Astrocyte of the spinal cord (primary cell): ENCODE measurements at regions not wholly inside any gene's neighbourhood (a gene's known extent, or its start where the extent isn't known, plus 50 kb on each side); places are given as distances from the start of the nearest gene placed in this dataset.
"Not testable (repeated sequence)": the region's sequence is repeated elsewhere in the genome, so short reads cannot be mapped to it uniquely, and the experiment has no call there.

Source experiments
- DNase-seq: peaks from one replicate; pipeline ENCODE4 v3.0.0; 2011; ENCODE audit warnings: low read depth, low spot score
- H3K4me3 ChIP-seq: 2 replicates; pipeline ENCODE4 v1.5.1; 2011; ENCODE audit warnings: low read depth, mild to moderate bottlenecking, low read length, moderate library complexity
- in situ Hi-C: cut with HindIII; loops from 2 replicates; pipeline ENCODE4 v1.10.0; 2017; ENCODE audit warnings: low sequenced_read_pairs
- TF ChIP-seq, protein P1 (sequence below): IDR thresholded peaks from 2 replicates; pipeline ENCODE4 v1.5.1; 2012; ENCODE audit warnings: low read depth, mild to moderate bottlenecking, low read length, inconsistent platforms

DNA sequence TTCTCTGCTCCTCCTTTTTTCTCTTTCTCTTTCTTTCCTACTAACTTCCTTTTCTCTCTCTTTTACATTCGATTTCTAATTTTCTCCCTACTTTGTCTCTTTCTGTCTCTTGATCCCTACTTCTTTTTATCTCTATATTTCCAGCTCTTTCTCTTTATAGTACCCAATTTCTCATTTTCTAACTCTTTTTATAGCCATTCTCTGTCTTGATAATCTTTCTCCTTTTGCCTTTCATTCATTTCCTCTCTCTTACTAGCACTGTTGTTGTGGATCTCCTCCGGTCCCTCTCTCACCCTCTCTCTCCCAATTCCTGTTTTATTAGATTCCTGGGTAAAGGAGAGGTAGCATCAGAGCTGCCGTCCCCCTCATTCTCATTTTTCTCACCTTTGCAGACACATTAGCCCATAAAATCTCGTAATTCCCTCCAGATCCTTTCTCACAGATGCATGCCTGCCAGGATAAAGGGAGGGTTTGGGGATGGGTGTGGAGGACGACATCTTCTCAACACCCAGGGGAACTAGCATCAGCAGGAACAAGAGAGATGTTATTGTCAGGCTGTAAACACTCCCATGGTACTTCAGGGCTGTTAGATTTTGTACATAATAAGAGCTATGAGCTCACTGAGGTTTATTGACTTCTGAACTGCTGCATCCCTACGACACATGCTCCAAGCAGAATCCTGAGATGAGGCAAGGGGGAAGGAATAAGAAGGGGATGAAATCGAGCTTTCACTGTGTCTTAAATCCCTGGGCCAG lies 159.0 kb upstream of the GALNT2 start:
- no peak overlapping the region for H3K4me3 ChIP-seq
- TF ChIP-seq, protein P1, sequence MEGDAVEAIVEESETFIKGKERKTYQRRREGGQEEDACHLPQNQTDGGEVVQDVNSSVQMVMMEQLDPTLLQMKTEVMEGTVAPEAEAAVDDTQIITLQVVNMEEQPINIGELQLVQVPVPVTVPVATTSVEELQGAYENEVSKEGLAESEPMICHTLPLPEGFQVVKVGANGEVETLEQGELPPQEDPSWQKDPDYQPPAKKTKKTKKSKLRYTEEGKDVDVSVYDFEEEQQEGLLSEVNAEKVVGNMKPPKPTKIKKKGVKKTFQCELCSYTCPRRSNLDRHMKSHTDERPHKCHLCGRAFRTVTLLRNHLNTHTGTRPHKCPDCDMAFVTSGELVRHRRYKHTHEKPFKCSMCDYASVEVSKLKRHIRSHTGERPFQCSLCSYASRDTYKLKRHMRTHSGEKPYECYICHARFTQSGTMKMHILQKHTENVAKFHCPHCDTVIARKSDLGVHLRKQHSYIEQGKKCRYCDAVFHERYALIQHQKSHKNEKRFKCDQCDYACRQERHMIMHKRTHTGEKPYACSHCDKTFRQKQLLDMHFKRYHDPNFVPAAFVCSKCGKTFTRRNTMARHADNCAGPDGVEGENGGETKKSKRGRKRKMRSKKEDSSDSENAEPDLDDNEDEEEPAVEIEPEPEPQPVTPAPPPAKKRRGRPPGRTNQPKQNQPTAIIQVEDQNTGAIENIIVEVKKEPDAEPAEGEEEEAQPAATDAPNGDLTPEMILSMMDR, result no peak
- in situ Hi-C loops, result no loop called here
- DNase-seq, result no peak

DNA sequence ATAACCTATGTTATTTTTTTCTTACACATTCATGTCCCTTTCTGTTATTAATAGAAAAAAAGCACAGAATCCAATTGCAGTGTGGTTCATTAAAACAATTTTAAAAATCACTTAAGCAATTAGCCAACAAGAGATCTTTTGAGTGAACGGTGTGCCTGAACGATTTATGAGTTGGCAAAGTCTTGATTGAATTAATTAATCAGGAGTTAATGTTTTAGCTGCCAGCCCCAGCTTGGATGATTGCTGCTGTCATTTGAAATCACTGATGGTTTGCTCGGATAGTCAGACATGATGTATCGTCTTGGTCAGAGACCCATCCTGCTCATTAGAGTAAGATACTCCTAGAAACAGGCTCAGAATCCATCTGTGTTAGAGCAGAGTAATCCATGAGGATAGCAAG lies 158.3 kb upstream of the GALNT2 start:
- in situ Hi-C loops, result no loop called here
- TF ChIP-seq, protein P1, result no peak
- no peak for DNase-seq
- no peak overlapping the region for H3K4me3 ChIP-seq

DNA sequence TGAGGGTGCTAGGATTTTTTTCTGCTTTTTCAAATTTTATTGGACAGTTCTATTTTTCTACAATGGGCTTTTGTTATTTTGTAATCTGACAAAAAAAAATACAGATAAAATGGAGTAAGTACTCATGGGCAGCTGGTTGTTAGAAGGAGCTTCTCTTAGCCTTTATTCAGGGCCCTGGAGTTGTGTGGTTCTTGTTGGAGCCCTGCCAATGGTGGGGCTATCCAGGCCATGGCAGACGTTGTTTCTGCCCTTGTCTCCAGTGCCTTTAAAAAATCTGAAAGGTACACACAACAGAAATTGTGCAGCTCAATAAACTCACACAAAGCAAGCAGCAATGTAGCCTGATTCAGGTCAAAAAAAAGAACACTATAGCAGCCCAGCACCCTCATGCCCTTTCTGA lies 153.5 kb upstream of the GALNT2 start:
- in situ Hi-C loops, result no loop called here
- DNase-seq, result no peak
- no peak overlapping the region for H3K4me3 ChIP-seq
- TF ChIP-seq, protein P1, result no peak

DNA sequence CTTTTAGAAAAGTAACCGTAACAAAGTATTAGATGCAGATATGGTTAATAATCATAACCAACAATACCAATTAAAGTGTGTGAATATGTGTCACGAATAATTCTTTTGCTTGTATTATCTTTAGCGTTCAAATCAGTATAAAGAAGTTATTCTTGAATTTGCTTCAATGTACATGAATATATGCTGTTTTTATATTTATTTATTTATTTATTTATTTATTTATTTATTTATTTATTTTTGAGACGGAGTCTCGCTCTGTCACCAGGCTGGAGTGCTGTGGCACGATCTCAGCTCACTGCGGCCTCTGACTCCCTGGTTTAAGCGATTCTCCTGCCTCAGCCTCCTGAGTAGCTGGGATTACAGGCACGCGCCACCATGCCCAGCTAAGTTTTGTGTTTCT lies 147.6 kb upstream of the GALNT2 start:
- H3K4me3 ChIP-seq, DNase-seq, in situ Hi-C loops: not testable (repeated sequence)

DNA sequence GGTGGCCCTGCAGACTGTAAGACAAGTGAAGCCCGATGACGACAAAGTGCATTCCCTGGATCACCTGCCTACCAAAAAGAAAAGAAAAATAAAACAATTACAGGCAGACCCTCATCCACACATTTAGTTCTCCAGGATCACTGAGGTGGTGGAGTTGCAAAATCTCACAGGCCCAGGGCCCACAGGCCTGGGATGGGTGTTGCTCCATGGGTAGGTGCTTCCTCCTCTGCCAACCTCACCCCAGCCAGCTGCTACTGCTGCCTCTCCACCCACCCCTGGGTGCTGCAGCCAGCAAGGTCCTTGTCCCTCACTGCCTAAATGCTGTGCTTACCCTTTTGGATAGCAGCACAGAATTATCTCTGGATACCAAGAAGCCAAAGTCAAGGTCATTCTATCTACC lies 146.4 kb upstream of the GALNT2 start:
- DNase-seq, result no peak
- in situ Hi-C loops, result no loop called here
- H3K4me3 ChIP-seq, result no peak overlapping the region
- TF ChIP-seq, protein P1, result no peak

DNA sequence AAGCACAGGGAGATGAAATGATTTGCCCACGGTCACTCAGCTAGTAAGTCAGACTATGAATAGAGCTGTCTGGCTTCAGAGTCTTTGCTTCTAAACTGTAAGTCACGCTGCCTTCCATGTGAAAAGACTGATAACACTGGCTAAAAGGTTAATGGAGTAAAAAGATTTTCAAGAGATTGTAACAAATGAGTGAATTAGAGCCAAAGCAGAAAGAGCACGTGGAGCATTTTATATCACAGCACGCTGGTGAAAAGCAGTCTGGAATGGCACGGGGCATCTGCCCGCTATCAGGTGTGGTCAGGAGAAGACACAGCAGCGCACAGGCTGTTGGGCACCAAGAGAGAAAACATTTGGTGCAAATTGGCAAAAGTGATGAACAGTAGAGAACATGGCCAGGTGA lies 144.8 kb upstream of the GALNT2 start:
- H3K4me3 ChIP-seq, result no peak overlapping the region
- in situ Hi-C loops, result no loop called here
- no peak for DNase-seq
- TF ChIP-seq, protein P1, result no peak

DNA sequence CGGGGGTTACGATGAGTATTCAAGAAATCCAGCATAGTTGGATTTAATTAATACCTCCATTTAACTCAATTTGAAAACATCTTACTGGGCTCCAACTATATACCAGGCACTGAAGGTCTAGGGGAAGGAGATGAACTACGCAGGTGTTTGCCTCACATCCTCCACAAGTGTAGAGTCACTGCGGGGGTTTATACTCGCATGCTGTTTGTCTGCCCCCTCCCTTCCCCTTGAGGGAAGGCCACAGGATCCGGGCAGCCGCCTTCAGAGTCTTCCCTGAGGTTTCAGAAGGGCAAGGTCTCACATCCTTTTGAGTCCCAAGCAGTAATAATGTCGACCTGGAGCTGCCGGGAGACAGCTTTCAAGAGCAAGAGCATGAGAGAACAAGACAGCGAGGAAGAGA lies 142.4 kb upstream of the GALNT2 start:
- H3K4me3 ChIP-seq, result no peak overlapping the region
- no peak for DNase-seq
- in situ Hi-C loops, result no loop called here
- TF ChIP-seq, protein P1, result no peak
